HL-60 (cell line): ENCODE measurements at regions not wholly inside any gene's neighbourhood (a gene's known extent, or its start where the extent isn't known, plus 50 kb on each side); places are given as distances from the start of the nearest gene placed in this dataset.

Source experiments
- CTCF ChIP-seq: IDR thresholded peaks from one replicate; pipeline ENCODE4 v1.5.1; 2011; ENCODE audit warnings: low read length, control low read depth, inconsistent platforms; ENCODE audit not compliant: insufficient read depth
- GABPA ChIP-seq: IDR thresholded peaks from 2 replicates; pipeline ENCODE4 v1.6.1; 2012; ENCODE audit warnings: low read depth
- POLR2AphosphoS5 ChIP-seq: IDR thresholded peaks from 2 replicates; pipeline ENCODE4 v1.6.1; 2012; ENCODE audit warnings: low read depth
- SPI1 ChIP-seq: IDR thresholded peaks from 2 replicates; pipeline ENCODE4 v1.6.1; 2012; ENCODE audit warnings: low read depth, mild to moderate bottlenecking, borderline replicate concordance

DNA sequence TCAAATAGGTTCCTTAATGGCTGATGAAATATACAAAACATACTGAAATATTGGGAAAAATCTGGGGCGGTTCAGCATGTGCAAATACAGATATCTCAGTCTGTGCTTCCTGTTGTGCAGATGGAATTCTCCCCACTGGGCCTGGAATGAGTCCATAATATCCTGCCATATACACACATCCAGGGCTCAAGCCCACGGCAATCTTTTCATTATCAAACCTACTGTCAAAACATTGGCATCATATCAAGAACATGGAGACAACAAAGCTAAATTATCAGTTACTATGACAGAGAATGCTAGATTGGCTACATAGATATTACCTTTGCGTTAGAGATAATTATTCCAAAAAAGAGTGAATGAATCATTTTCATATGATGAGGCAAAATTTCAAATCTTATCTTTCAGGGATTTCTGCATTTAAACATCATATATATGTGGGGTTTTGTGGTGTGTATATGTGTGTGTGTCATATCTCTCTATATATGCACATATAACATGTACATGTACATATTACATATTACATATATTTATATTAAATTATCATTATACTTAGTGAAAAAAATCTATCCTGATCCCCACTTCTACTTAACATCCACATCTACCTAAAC, 713.3 kb downstream of the GBE1 start:
- TF ChIP-seq CTCF: no peak
- TF ChIP-seq GABPA: no peak
- no peak for TF ChIP-seq SPI1
- no peak for TF ChIP-seq POLR2AphosphoS5
